K562 (cell line): ENCODE measurements at regions not wholly inside any gene's neighbourhood (a gene's known extent, or its start where the extent isn't known, plus 50 kb on each side); places are given as distances from the start of the nearest gene placed in this dataset.

Experiments
- ATAC-seq: fragments of 200-7000 bp; cut with Tn5 transposase; 3 replicates; pipeline ENCODE4 v1.9.1; 2020; ENCODE audit warnings: moderate library complexity
- BruUV-seq: library from RNA; stranded (reverse); fragments of 400-500 nt; replicated peaks from 2 replicates; lab custom pipeline; 2021; lab: Mats Ljungman, UMichigan
- CTCF ChIA-PET: fragments of 300-600 bp; formaldehyde crosslinking; extraction: SDS; loops from one replicate; lab custom pipeline; 2021; ENCODE audit warnings: low intra/inter-chr PET ratio; lab: Yijun Ruan, JAX
- POLR2A ChIA-PET: fragments of 300-600, 350-650 bp; sonication (Branson Sonifier 250); formaldehyde crosslinking; extraction: SDS; loops from one replicate; lab custom pipeline; 2021; ENCODE audit warnings: antibody characterized with exemption, inconsistent platforms; lab: Yijun Ruan, JAX
- DNase-seq, 4 experiments: peaks; one replicate each; pipeline versions ENCODE4 v3.0.0 to v3.0.0-alpha.2; 2011 to 2018; ENCODE audit warnings: low spot score in 3 of 4, mixed read lengths in 3 of 4; ENCODE audit errors: extremely low read depth in 1 of 4
- FAIRE-seq: peaks from 2 replicates; lab custom pipeline; 2011; peaks lifted over from hg19 to GRCh38; lab: Jason Lieb, UNC
- H2AFZ ChIP-seq: 2 replicates; pipeline ENCODE4 v1.6.0; 2011; ENCODE audit warnings: low read depth, low read length, control low read depth, inconsistent platforms
- H3K27ac ChIP-seq: fragments of 200-600 bp; 3 replicates; pipeline ENCODE4 v1.8.0; 2011; ENCODE audit warnings: low read depth, mild to moderate bottlenecking, control low read depth, inconsistent platforms, low read length, moderate library complexity, mixed read lengths; ENCODE audit errors: extremely low read depth
- H3K27me3 ChIP-seq, 2 experiments: fragments of 300-600 bp in 1 of 2; 2 replicates in 1 of 2; 3 replicates in 1 of 2; pipeline versions ENCODE4 v1.6.0 to v1.8.0; 2011; ENCODE audit warnings: inconsistent platforms in 2 of 2, low read length in 2 of 2, mild to moderate bottlenecking in 1 of 2, mixed read lengths in 1 of 2, moderate library complexity in 1 of 2; ENCODE audit not compliant: control insufficient read depth in 2 of 2, insufficient read depth in 2 of 2
- H3K36me3 ChIP-seq: fragments of 300-600 bp; 3 replicates; pipeline ENCODE4 v1.8.0; 2011; ENCODE audit warnings: mild to moderate bottlenecking, low read length, inconsistent platforms; ENCODE audit not compliant: control insufficient read depth, insufficient read depth
- H3K4me1 ChIP-seq, 2 experiments: fragments of 200-600 bp in 1 of 2; replicated peaks in 1 of 2; 2 replicates in 1 of 2; 3 replicates in 1 of 2; pipeline versions ENCODE4 v1.5.1 to v1.8.0; 2011; ENCODE audit warnings: inconsistent platforms in 2 of 2, low read length in 2 of 2, mild to moderate bottlenecking in 1 of 2, mixed read lengths in 1 of 2, moderate library complexity in 1 of 2; ENCODE audit not compliant: control insufficient read depth in 2 of 2, insufficient read depth in 2 of 2
- H3K4me2 ChIP-seq: 2 replicates; pipeline ENCODE4 v1.6.1; 2011; ENCODE audit warnings: low read length, control low read depth, inconsistent platforms, mixed read lengths; ENCODE audit not compliant: insufficient read depth
- H3K4me3 ChIP-seq: fragments of 200-600 bp; sonication (generic), shearing (Covaris generic); 2 replicates; pipeline ENCODE4 v1.5.1; 2016; ENCODE audit warnings: control low read depth, inconsistent platforms
- H3K79me2 ChIP-seq: fragments of 200-600 bp; 3 replicates; pipeline ENCODE4 v1.8.0; 2011; ENCODE audit warnings: low read length, inconsistent platforms; ENCODE audit not compliant: control insufficient read depth, insufficient read depth
- H3K9ac ChIP-seq, 2 experiments: 2 replicates each; pipeline versions ENCODE4 v1.6.0 to v1.6.1; 2011; ENCODE audit warnings: low read depth in 2 of 2, low read length in 2 of 2, control low read depth in 1 of 2, inconsistent platforms in 1 of 2, mild to moderate bottlenecking in 1 of 2, mixed read lengths in 1 of 2; ENCODE audit not compliant: insufficient read depth in 1 of 2
- H3K9me1 ChIP-seq: one replicate; pipeline ENCODE4 v1.6.0; 2011; ENCODE audit warnings: inconsistent platforms, mild to moderate bottlenecking, low read length, moderate library complexity; ENCODE audit not compliant: control insufficient read depth, insufficient read depth
- H3K9me3 ChIP-seq: replicated peaks from 2 replicates; pipeline ENCODE4 v1.5.1; 2011; ENCODE audit warnings: low read depth, low read length, inconsistent platforms; ENCODE audit not compliant: control insufficient read depth, insufficient read depth
- H4K20me1 ChIP-seq: replicated peaks from 2 replicates; pipeline ENCODE4 v1.6.1; 2011; ENCODE audit warnings: low read length, inconsistent platforms, mixed read lengths; ENCODE audit not compliant: control insufficient read depth, insufficient read depth
- ATF4 ChIP-seq: fragments of 450-650 bp; formaldehyde crosslinking; IDR thresholded peaks from 2 replicates; pipeline ENCODE4 v1.4.0; 2022; ENCODE audit warnings: mild to moderate bottlenecking, moderate library complexity
- BRCA1 ChIP-seq, 2 experiments: fragments of 450-650 bp in 1 of 2; sonication (generic) in 1 of 2; formaldehyde crosslinking in 1 of 2; IDR thresholded peaks; 2 replicates each; pipeline versions ENCODE4 v1.5.0 to v1.6.1; 2017 to 2020; ENCODE audit warnings: mild to moderate bottlenecking in 1 of 2, missing genetic modification reagents in 1 of 2
- CBFA2T2 ChIP-seq: fragments of 450-650 bp; conservative IDR thresholded peaks from 2 replicates; pipeline ENCODE4 v1.6.1; 2017; ENCODE audit warnings: mild to moderate bottlenecking
- MEF2D ChIP-seq: conservative IDR thresholded peaks from 2 replicates; pipeline ENCODE4 v1.6.1; 2016; ENCODE audit warnings: low read depth, missing genetic modification characterization, missing compliant biosample characterization
- NRF1 ChIP-seq, 2 experiments: fragments of 450-650 bp; IDR thresholded peaks in 1 of 2; conservative IDR thresholded peaks in 1 of 2; 2 replicates each; pipeline ENCODE4 v1.6.1; 2014; ENCODE audit warnings: mild to moderate bottlenecking in 2 of 2
- PREB ChIP-seq: sonication (generic); formaldehyde crosslinking; IDR thresholded peaks from 2 replicates; pipeline ENCODE4 v1.8.1; 2023; ENCODE audit warnings: mild to moderate bottlenecking, missing genetic modification reagents
- PRPF4 ChIP-seq: fragments of 200-400 bp; formaldehyde crosslinking; IDR thresholded peaks from one replicate; pipeline ENCODE4 v1.6.1; 2017; ENCODE audit warnings: low read length, low read depth, mild to moderate bottlenecking; ENCODE audit not compliant: insufficient read depth, poor library complexity, severe bottlenecking
- SNIP1 ChIP-seq: fragments of 450-650 bp; IDR thresholded peaks from 2 replicates; pipeline ENCODE4 v1.7.1; 2017; ENCODE audit warnings: low read depth, mild to moderate bottlenecking
- XRCC5 ChIP-seq: fragments of 200-400 bp; formaldehyde crosslinking; IDR thresholded peaks from 2 replicates; pipeline ENCODE4 v1.6.1; 2017; ENCODE audit warnings: low read depth, mild to moderate bottlenecking, low read length
- ZC3H4 ChIP-seq: sonication (generic); formaldehyde crosslinking; IDR thresholded peaks from 2 replicates; pipeline ENCODE4 v1.9.0; 2021; ENCODE audit warnings: missing genetic modification reagents, borderline replicate concordance
- ZNF644 ChIP-seq: fragments of 200-800 bp; sonication (Bioruptor generic); IDR thresholded peaks from 2 replicates; pipeline ENCODE4 v1.6.1; 2016; ENCODE audit warnings: low read depth, missing genetic modification characterization, missing compliant biosample characterization
- WGBS: fragments of 100-300 bp; shearing (Covaris generic); methylation state at CpG from one replicate; pipeline ENCODE4 v1.1.6; 2016; ENCODE audit warnings: low coverage, mixed read lengths; ENCODE audit not compliant: insufficient coverage; ENCODE audit errors: missing lambda C conversion rate; 5-methylcytosine and 5-hydroxymethylcytosine counted together
- in situ Hi-C: fragments of 300-500 bp; cut with MboI; formaldehyde crosslinking; loops from 4 replicates; pipeline ENCODE4 v1.15.0; 2018; ENCODE audit warnings: inconsistent platforms, mixed read lengths
- intact Hi-C: fragments of 100-400 bp; cut with micrococcal nuclease; formaldehyde crosslinking; loops from 2 replicates; pipeline ENCODE4 v1.14.2; 2022
- TF ChIP-seq, protein P1 (sequence below): sonication (generic); formaldehyde crosslinking; IDR thresholded peaks from 2 replicates; pipeline ENCODE4 v1.8.1; 2023; ENCODE audit warnings: mild to moderate bottlenecking, missing genetic modification reagents, moderate library complexity
- TF ChIP-seq, protein P2 (sequence below): sonication (generic); formaldehyde crosslinking; IDR thresholded peaks from 2 replicates; pipeline ENCODE4 v1.5.0; 2020; ENCODE audit warnings: missing genetic modification reagents

DNA sequence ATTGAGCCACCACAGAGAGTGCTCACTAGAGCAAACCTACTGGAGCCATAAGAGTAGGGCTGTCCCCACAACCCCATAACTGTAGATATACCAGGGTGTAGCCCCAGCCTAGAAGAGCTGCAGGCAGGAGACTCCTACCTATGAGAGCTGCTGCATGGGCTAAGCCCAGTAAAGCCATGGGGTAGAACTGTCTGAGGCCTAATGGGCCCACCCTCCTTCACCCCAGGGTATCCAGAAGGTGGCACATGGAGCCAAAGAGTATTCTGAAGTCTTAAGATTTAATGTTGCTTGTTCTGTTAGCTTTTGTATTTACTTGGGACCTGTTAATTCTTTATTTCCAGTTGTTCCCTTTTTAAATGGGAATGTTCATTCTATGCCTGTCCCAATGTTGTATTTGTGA is 1193.7 kb upstream of the ADGRL2 start:
- Histone ChIP-seq H3K36me3 (no peaks in the 10 kb centered on the region), H3K27ac (no peak overlapping the region), H3K4me2 (no peak overlapping the region)
- no peak for TF ChIP-seq CBFA2T2
- TF ChIP-seq, all 486 proteins: peak for 0
- Histone ChIP-seq H3K79me2 (no peaks in the 10 kb centered on the region), H4K20me1 (no peaks in the 10 kb centered on the region), H3K4me1 (no peaks in the 10 kb centered on the region), H3K9me3 (no peaks in the 10 kb centered on the region), H3K27me3 (no peaks in the 10 kb centered on the region), H2AFZ (no peak overlapping the region), H3K9ac (no peak overlapping the region), H3K9me1 (no peaks in the 10 kb centered on the region), H3K4me3 (no peak overlapping the region)
- no peak for ATAC-seq
- intact Hi-C loops = no loop called here
- in situ Hi-C loops = no loop called here
- BruUV-seq = no TSS peak
- no peak for DNase-seq
- no peak for FAIRE-seq
- ChIA-PET CTCF (no interaction called here), POLR2A (no interaction called here)

GRCh38 chr1:80594013-80594412 is 1206.7 kb upstream of the ADGRL2 start:
- 0% methylated on average over 1 of the region's 3 CpGs for WGBS
- Histone ChIP-seq H3K27me3 (no peaks in the 10 kb centered on the region), H3K9me3 (0 out of 2 replicates have a peak, but pooled peaks cover 2% of the 10 kb centered on the region), H3K9ac (no peak overlapping the region), H2AFZ (no peak overlapping the region), H3K36me3 (no peaks in the 10 kb centered on the region), H3K4me1 (no peaks in the 10 kb centered on the region), H3K4me3 (no peak overlapping the region), H4K20me1 (no peaks in the 10 kb centered on the region), H3K79me2 (no peaks in the 10 kb centered on the region), H3K9me1 (no peaks in the 10 kb centered on the region), H3K4me2 (no peak overlapping the region), H3K27ac (no peak overlapping the region)
- FAIRE-seq (no peak), DNase-seq (no peak), ATAC-seq (no peak)
- intact Hi-C loops (no loop called here), in situ Hi-C loops (no loop called here)
- POLR2A ChIA-PET = no interaction called here
- BruUV-seq = no TSS peak
- CTCF ChIA-PET = no interaction called here
- TF ChIP-seq PRPF4 (no peak), SNIP1 (no peak), PREB (CRISPR knock-in tag) (no peak), ZNF644 (no peak), MEF2D (tag) (no peak), XRCC5 (no peak), BRCA1 (IDR thresholded peaks at IDR 0.05) (no peak), BRCA1 (CRISPR knock-in tag; IDR thresholded peaks at IDR 0.05) (no peak), ZC3H4 (no peak), ATF4 (CRISPR knock-in tag) (no peak), NRF1 (conservative IDR thresholded peaks at IDR 0.05 in 1 of 2, IDR thresholded peaks at IDR 0.05 in 1 of 2) (no peak)
- TF ChIP-seq, protein P1, sequence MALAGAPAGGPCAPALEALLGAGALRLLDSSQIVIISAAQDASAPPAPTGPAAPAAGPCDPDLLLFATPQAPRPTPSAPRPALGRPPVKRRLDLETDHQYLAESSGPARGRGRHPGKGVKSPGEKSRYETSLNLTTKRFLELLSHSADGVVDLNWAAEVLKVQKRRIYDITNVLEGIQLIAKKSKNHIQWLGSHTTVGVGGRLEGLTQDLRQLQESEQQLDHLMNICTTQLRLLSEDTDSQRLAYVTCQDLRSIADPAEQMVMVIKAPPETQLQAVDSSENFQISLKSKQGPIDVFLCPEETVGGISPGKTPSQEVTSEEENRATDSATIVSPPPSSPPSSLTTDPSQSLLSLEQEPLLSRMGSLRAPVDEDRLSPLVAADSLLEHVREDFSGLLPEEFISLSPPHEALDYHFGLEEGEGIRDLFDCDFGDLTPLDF (CRISPR knock-in tag) = no peak
- TF ChIP-seq, protein P2, sequence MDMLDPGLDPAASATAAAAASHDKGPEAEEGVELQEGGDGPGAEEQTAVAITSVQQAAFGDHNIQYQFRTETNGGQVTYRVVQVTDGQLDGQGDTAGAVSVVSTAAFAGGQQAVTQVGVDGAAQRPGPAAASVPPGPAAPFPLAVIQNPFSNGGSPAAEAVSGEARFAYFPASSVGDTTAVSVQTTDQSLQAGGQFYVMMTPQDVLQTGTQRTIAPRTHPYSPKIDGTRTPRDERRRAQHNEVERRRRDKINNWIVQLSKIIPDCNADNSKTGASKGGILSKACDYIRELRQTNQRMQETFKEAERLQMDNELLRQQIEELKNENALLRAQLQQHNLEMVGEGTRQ (CRISPR knock-in tag) = no peak
